Astrocyte (in vitro differentiated cells and primary cell): ENCODE measurements at regions not wholly inside any gene's neighbourhood (a gene's known extent, or its start where the extent isn't known, plus 50 kb on each side); places are given as distances from the start of the nearest gene placed in this dataset.

Source experiments
- DNase-seq: peaks from one replicate; pipeline ENCODE4 v3.0.0-alpha.2; 2010; ENCODE audit warnings: low read depth
- FAIRE-seq: peaks from 2 replicates; lab custom pipeline; 2011; peaks lifted over from hg19 to GRCh38; lab: Jason Lieb, UNC
- H2AFZ ChIP-seq: 2 replicates; pipeline ENCODE4 v1.6.0; 2012; ENCODE audit warnings: low read depth, low read length, inconsistent platforms
- H3K27ac ChIP-seq: 2 replicates; pipeline ENCODE4 v1.5.1; 2011; ENCODE audit warnings: low read depth, low read length, inconsistent platforms
- H3K27me3 ChIP-seq: 2 replicates; pipeline ENCODE4 v1.6.0; 2011; ENCODE audit warnings: low read length, inconsistent platforms; ENCODE audit not compliant: insufficient read depth
- H3K36me3 ChIP-seq: 2 replicates; pipeline ENCODE4 v1.5.1; 2011; ENCODE audit warnings: low read length, inconsistent platforms; ENCODE audit not compliant: insufficient read depth
- H3K4me1 ChIP-seq: 2 replicates; pipeline ENCODE4 v1.5.1; 2011; ENCODE audit warnings: low read length, inconsistent platforms; ENCODE audit not compliant: insufficient read depth
- H3K4me2 ChIP-seq: 2 replicates; pipeline ENCODE4 v1.6.0; 2012; ENCODE audit warnings: low read length, inconsistent platforms
- H3K4me3 ChIP-seq: 2 replicates; pipeline ENCODE4 v1.5.1; 2011; ENCODE audit warnings: low read depth, mild to moderate bottlenecking, low read length, inconsistent platforms; ENCODE audit not compliant: insufficient read depth
- H3K79me2 ChIP-seq: 2 replicates; pipeline ENCODE4 v1.6.0; 2012; ENCODE audit warnings: mild to moderate bottlenecking, low read length, inconsistent platforms; ENCODE audit not compliant: insufficient read depth
- H3K9ac ChIP-seq: 2 replicates; pipeline ENCODE4 v1.6.0; 2012; ENCODE audit warnings: mild to moderate bottlenecking, low read length, inconsistent platforms
- H3K9me3 ChIP-seq: 2 replicates; pipeline ENCODE4 v1.5.1; 2012; ENCODE audit warnings: low read depth, mild to moderate bottlenecking, low read length, inconsistent platforms; ENCODE audit not compliant: insufficient read depth
- H4K20me1 ChIP-seq: 2 replicates; pipeline ENCODE4 v1.6.0; 2012; ENCODE audit warnings: low read length, inconsistent platforms; ENCODE audit not compliant: insufficient read depth
- H3K27ac Mint-ChIP-seq: one replicate; pipeline ENCODE4 v1.8.0; 2021; ENCODE audit warnings: mild to moderate bottlenecking, mixed read lengths; ENCODE audit not compliant: unreplicated experiment
- H3K27me3 Mint-ChIP-seq: one replicate; pipeline ENCODE4 v1.8.0; 2021; ENCODE audit warnings: low read depth, mixed read lengths; ENCODE audit not compliant: unreplicated experiment
- H3K36me3 Mint-ChIP-seq: one replicate; pipeline ENCODE4 v1.8.0; 2021; ENCODE audit warnings: low read depth, mixed read lengths; ENCODE audit not compliant: unreplicated experiment
- H3K4me1 Mint-ChIP-seq: one replicate; pipeline ENCODE4 v1.8.0; 2021; ENCODE audit warnings: low read depth, mixed read lengths; ENCODE audit not compliant: unreplicated experiment
- H3K4me3 Mint-ChIP-seq: one replicate; pipeline ENCODE4 v1.8.0; 2021; ENCODE audit warnings: mild to moderate bottlenecking, moderate library complexity, mixed read lengths; ENCODE audit not compliant: unreplicated experiment
- H3K9me3 Mint-ChIP-seq: one replicate; pipeline ENCODE4 v1.8.0; 2021; ENCODE audit warnings: mild to moderate bottlenecking, mixed read lengths; ENCODE audit not compliant: unreplicated experiment
- CTCF ChIP-seq: IDR thresholded peaks from 2 replicates; pipeline ENCODE4 v1.5.1; 2011; ENCODE audit warnings: low read depth, mild to moderate bottlenecking, inconsistent platforms, low read length, moderate library complexity; ENCODE audit not compliant: insufficient read depth
- EZH2 ChIP-seq: IDR thresholded peaks from 2 replicates; pipeline ENCODE4 v1.6.1; 2012; ENCODE audit warnings: mild to moderate bottlenecking, low read length, inconsistent platforms; ENCODE audit not compliant: insufficient read depth

- Histone ChIP-seq H3K27ac (no peak overlapping the region), H3K9ac (no peak overlapping the region), H3K27me3 (no peaks in the 10 kb centered on the region), H3K36me3 (no peaks in the 10 kb centered on the region), H4K20me1 (no peaks in the 10 kb centered on the region), H3K4me3 (no peak overlapping the region), H3K9me3 (no peaks in the 10 kb centered on the region), H3K4me2 (no peak overlapping the region), H3K79me2 (no peaks in the 10 kb centered on the region), H2AFZ (no peak overlapping the region), H3K4me1 (no peaks in the 10 kb centered on the region)
- FAIRE-seq (no peak), DNase-seq (no peak)
- Mint-ChIP-seq H3K4me1 (no peaks in the 10 kb centered on the region), H3K27ac (no peak overlapping the region), H3K9me3 (no peaks in the 10 kb centered on the region), H3K36me3 (no peaks in the 10 kb centered on the region), H3K4me3 (no peak overlapping the region), H3K27me3 (no peaks in the 10 kb centered on the region)
- no peak for TF ChIP-seq EZH2
- TF ChIP-seq CTCF, result no peak
Observed at GRCh38 chr18:73038336-73038735, 170.5 kb upstream of the NETO1 start.

GRCh38 chr18:73023975-73024374, 156.2 kb upstream of the NETO1 start:
- Mint-ChIP-seq H3K27ac (no peak overlapping the region), H3K36me3 (no peaks in the 10 kb centered on the region), H3K9me3 (no peaks in the 10 kb centered on the region), H3K27me3 (peaks cover 2% of the 10 kb centered on the region), H3K4me1 (no peaks in the 10 kb centered on the region), H3K4me3 (no peak overlapping the region)
- Histone ChIP-seq H3K27ac (no peak overlapping the region), H3K4me2 (no peak overlapping the region), H3K36me3 (no peaks in the 10 kb centered on the region), H3K4me3 (no peak overlapping the region), H3K4me1 (no peaks in the 10 kb centered on the region), H3K27me3 (no peaks in the 10 kb centered on the region), H3K9me3 (no peaks in the 10 kb centered on the region), H4K20me1 (no peaks in the 10 kb centered on the region), H3K9ac (no peak overlapping the region), H2AFZ (no peak overlapping the region), H3K79me2 (no peaks in the 10 kb centered on the region)
- no peak for FAIRE-seq
- TF ChIP-seq CTCF (no peak), EZH2 (no peak)
- DNase-seq, result no peak

- Histone ChIP-seq H3K4me2 (no peak overlapping the region), H3K79me2 (no peaks in the 10 kb centered on the region), H4K20me1 (no peaks in the 10 kb centered on the region), H3K27ac (no peak overlapping the region), H3K4me3 (no peak overlapping the region), H3K9me3 (no peaks in the 10 kb centered on the region), H3K4me1 (no peaks in the 10 kb centered on the region), H3K27me3 (no peaks in the 10 kb centered on the region), H2AFZ (no peak overlapping the region), H3K36me3 (no peaks in the 10 kb centered on the region), H3K9ac (no peak overlapping the region)
- no peak for TF ChIP-seq CTCF
- no peak for TF ChIP-seq EZH2
- no peaks in the 10 kb centered on the region for H3K9me3 Mint-ChIP-seq
- H3K4me3 Mint-ChIP-seq, result no peak overlapping the region
- no peaks in the 10 kb centered on the region for H3K36me3 Mint-ChIP-seq
- DNase-seq (no peak), FAIRE-seq (no peak)
- no peaks in the 10 kb centered on the region for H3K27me3 Mint-ChIP-seq
- H3K27ac Mint-ChIP-seq, result no peak overlapping the region
- peaks cover 2% of the 10 kb centered on the region for H3K4me1 Mint-ChIP-seq
Observed at GRCh38 chr18:73009691-73010090, 141.9 kb upstream of the NETO1 start.
